Forelimb muscle (tissue), 1 donor: ENCODE measurements at regions not wholly inside any gene's neighbourhood (a gene's known extent, or its start where the extent isn't known, plus 50 kb on each side); places are given as distances from the start of the nearest gene placed in this dataset.

Experiments used
- DNase-seq: peaks from one replicate; pipeline ENCODE4 v3.0.0-alpha.2; 2013; ENCODE audit warnings: low read depth

DNA sequence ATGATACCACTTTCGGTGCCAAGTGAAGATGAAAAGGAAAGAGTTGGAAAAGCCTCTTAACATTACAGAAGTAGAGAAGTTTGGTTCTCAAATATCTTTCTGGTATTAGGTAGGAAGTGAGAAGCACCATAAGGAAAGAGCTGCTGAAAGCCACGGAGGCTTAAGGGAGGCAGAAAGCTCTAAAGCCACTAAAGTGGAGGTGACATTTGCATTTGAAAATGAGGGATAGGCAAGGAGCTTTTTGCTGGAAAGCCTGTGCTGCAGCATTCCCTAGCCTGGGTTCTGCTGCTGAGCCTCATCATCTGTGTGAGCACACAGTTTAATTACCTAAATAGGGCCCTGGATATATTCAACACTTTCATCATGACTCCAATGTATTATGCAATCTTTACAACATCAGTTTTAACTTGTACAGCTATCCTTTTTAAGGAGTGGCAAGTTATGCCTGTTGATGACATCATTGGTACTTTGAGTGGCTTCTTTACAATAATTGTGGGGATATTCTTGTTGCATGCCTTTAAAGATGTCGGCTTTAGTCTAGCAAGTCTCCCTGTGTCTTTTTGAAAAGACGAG, 315.4 kb downstream of the RBM26 start:
- no peak for DNase-seq

DNA sequence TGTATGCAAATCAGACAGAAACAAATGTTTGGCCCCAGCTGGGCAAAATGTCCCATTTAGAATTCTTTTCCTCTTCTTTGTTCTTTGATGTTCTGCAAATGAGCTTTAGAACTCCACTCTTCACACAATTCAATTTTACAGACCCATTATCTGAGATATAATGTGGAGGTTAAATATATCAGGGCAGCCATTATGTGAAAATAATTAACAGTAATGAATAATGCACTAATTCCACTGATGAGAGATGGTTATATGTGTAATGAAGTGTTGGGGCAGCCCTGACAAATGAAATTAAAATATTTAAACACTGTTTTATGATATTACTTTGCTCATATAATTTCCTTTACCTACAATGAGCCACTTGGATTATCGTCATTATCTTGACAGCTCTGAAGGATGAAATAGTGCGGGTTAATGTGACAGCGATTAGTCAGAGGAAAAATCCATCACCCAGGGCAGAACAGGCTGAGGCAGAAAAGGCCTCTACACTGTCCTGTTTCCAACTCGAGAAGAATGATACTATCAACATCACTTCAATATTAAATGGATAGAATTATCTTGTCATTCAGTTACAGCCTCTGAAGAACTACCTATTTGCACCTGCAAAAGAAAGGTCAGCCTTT, 321.1 kb downstream of the RBM26 start:
- no peak for DNase-seq

DNA sequence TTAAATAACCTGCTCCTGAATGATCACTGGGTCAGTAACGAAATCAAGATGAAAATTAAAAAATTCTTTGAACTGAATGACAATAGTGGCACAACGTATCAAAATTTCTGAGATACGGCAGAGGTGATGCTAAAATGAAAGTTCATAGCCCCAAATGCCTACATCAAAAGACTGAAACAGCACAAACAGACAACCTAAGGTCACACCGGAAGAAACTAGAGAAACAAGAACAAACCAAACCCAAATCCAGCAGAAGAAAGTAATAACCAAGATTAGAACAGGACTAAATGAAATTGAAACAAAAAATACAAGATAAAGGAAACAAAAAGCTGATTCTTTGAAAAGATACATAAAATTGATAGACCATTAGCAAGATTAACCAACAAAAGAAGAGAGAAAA, 324.1 kb downstream of the RBM26 start:
- no peak for DNase-seq

DNA sequence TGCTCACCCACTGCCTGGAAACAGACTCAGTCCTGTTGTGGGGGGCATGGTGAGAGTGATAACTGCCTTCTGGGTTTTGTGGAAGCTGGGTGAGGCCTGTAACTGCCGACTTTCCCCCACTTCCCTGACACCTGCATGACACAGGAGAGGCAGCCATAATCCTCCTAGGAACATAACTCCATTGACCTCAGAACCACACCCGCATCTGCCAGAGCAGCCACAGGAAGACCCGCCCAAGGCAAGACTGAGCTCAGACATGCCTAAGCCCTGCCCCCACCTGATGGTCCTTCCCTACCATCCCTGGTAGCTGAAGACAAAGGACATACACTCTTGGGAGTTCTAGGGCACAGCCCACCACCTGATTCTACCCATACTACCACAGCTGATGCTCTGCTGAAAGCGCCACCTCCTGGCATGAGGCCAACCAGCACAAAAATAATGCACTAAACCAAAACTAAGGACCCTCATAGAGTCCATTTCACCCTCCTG, 326.7 kb downstream of the RBM26 start:
- no peak for DNase-seq

DNA sequence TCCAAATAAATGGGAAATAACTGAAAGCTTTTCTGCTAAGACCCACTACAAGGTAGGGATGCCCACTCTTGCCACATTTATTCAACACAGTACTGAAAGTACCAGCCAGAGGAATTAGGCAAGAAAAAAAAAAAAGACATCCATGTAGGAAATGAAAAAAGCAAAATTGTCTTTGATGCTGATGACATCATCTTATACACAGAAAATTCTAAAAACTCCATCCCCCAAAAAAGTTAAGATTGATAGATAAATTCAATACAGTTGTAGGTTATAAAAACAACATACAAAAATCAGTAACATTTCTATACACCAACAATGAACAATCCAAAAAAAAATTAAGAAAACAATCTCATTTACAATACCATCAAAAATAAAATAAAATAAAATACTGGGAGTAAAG, 330.4 kb downstream of the RBM26 start:
- DNase-seq: no peak

DNA sequence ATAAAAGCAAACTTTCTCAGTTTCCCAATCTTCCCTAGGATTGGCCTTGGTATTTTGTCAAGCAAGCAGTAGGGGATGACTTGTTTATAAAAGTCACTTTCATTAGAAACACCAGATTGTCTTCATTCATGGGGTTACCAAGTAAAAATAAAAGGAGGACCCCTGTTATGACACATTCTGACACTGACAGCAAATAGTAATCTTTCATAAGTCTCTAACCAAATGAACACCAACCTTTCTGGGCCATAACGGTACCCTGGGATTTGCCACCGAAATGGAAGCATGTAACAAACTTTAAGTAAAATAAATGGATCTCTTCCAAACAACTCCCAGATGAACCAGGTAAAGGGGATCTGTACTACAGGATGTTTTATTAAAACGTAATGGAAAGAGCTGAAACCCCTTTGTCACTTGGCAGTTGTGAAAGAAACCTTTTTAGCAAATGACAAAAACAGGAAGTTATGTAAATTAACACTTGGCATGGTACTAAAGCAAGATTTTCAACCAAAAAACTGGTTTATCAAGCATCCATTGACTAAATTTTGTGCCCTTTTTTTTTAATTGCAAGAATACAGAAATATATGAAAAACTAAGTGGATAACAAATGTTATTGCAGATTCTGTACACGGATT, 335.6 kb downstream of the RBM26 start:
- DNase-seq: no peak

DNA sequence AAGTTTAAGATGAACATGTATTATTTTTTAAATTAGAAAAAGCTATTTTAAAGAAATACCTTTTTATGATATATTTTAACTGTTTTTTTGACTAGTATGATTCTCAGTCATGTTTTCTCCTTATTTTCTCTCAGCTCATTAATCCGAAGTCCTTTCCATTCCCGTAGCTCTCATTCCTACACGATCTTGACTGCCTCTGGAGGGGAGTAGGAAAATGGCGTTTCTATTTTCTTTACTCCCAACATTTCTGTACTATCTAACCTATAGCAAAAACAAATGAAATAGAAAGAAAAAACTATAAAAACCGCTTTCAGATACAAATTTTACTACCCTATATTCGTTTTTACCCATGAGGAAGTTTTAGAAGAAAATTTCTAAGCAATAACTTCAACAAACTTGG, 343.8 kb downstream of the RBM26 start:
- DNase-seq: no peak

DNA sequence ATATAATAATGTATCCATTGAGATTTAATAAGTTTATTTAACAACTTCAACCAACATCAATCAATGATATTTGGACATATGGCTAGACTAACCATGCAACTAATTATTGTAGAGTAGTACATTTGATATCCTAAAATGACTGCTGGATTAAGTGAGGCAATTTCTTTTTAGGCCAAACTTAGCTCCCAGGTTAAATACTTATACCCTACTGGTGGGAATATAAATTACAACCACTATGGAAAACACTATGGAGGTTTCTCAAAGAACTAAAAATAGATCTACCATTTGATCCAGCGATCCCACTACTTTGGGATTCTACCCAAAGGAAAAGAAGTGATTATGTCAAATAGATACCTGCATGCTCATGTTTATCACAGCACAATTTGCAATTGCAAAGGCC, 345.8 kb downstream of the RBM26 start:
- DNase-seq: no peak

DNA sequence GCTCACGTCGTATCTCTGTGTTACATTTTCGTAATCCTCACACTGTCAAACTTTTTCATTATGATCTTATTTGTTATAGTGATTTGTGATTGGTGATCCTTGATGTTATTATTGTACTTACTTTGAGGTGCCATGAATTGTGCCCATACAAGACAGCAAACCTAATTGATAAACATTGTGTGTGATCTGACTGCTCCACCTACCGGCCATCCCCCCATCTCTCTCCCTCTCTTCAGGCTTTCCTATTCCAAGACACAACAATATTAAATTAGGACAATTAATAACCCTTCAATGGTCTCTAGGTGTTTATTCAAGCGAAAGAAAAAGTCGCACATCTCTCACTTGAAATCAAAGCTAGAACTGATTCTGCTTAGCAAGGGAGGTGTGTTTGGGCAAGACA, 349.3 kb downstream of the RBM26 start:
- DNase-seq: no peak

DNA sequence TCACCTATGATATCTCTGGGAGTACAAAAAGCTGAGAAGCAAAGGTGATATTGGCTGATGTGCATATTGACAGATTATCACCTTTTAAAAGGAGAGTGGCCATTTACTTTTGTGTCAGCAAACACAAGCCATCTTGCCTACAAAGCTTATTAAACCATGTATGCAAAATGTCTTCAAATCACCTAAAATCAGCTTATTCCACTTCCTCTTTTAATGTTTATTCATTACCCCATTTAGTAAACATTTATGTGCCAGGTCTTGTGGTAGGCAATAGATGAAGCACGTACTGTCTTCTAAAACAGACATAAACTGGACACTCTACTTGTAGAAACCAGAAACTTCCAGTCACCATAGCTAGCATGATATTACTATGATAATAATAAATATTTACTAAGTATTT, 354.6 kb downstream of the RBM26 start:
- no peak for DNase-seq

DNA sequence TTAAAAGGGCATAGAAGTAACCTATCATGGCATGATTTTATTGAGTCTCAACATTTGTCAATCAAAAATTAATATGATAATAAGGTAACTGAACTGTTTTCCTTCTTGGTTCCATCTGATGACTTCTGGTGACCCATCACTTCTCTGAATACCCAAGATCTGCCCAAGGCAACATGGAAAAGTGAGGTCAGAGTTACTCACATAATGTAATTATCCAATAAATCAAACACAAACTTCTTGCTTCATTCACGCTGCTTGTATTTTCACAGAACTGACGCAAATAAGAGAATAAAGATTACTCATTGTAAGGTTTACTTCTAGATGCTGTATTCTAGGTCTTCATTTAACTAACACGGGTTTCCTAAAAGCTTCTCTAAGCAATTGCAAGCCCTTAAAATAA, 361.6 kb downstream of the RBM26 start:
- no peak for DNase-seq

DNA sequence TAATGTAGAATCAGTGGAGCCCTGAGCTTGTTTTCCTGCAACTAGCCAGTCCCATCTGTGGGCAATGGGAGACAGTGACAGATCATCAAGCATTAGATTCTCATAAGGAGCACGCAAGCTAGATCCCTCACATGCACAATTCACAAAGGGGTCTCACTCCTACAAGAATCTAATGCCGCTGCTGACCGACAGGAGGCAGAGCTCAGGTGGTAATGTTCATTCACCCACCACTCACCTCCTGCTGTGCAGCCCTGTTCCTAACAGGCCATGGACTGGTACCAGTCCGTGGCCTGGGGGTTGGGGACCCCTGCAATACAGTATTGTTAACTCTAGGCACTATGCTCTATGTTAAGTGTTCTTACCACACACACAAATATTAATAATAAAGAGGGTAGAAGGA, 362.8 kb downstream of the RBM26 start:
- DNase-seq: no peak

DNA sequence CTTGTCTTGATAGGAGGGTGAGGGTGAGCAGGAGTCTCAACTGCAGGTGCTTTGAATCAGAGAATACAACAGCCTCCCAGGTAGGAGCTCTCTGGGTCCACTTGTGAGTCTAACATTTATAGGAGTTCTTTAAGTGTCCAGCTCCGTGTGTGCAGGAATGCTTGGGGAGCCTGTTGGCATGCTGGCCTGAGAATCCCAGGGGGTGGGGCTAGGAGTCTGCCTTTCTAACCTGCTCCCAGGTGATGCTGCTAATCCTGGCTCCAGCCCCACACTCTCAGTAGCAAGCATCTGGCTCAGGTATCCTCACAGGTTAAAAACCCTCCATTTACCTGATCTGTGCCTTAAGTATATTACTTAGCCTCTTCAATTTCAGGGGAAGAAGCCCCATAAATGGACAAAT, 368.9 kb downstream of the RBM26 start:
- no peak for DNase-seq

DNA sequence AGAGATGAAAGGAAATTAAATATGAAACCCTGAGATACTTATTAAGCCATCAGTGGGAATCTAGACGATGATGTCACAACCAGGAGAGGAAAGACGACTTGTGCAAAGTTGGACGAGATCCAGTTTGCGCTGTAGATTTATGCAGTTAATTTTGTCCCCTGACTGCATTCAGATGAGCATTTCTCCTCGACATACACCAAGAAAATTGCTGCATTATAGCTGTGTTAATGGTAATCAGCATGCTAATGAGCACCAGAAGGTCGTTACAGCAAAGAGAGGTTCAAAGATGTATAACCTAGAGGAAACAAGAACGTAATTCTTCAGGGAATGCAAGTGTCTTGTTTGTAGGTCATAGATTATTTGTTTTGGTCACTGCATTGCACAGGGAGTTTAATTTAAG, 371.7 kb downstream of the RBM26 start:
- DNase-seq: no peak

DNA sequence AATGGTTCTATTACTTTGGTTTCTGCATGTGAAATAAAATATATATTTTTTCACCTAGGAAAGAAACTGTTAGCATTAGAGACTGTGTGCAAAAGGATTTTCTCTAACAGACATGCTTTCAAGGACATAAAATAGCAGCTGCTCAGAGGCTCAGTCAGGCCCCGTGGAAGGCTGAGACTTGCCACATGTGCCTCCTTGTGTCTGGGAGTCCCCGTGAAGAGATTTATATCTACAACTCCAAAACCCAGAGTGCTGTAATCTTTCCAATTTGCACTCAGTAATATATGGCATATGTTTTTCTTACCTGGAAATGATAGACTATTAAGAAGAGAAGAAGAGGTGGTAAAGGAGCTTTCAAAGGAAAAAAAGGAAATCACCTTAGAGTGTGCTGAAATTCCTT, 371.6 kb upstream of the OBI1 start:
- no peak for DNase-seq

DNA sequence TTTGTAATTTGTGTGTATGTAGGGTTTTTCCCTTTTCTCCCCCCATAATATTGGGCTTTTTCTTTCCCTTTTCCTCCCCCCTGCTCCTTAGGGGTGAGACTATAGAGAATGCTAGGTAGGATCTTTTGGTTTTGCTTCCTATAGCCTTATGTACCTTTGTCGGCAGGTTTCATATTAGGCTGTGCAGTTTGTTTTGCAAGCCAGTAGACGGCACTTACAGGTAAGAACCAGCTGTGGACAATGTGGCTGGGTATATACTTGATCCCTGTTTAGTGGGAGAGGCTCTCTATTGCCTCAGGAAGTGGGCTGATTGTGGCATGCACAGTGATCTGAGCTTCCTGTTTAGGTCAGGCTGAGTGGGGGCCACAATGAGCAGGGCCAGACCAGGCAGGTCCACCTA, 359.2 kb upstream of the OBI1 start:
- no peak for DNase-seq

DNA sequence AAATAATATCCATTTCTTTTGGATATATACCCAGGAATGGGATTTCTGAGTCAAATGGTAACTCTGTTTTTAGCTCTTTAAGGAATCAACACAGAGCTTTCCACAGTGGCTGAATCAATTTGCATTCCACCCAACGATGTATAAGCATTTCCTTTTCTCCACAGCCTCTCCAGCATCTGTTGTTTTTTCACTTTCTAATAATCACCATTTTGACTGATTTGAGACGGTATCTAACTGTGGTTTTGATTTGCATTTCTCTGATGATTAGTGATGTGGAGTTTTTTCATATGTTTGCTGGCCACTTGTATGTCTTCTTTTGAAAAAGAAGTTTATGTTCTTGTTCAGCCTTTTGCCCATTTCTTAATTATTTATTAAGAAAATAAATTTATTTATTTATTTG, 352.2 kb upstream of the OBI1 start:
- no peak for DNase-seq

DNA sequence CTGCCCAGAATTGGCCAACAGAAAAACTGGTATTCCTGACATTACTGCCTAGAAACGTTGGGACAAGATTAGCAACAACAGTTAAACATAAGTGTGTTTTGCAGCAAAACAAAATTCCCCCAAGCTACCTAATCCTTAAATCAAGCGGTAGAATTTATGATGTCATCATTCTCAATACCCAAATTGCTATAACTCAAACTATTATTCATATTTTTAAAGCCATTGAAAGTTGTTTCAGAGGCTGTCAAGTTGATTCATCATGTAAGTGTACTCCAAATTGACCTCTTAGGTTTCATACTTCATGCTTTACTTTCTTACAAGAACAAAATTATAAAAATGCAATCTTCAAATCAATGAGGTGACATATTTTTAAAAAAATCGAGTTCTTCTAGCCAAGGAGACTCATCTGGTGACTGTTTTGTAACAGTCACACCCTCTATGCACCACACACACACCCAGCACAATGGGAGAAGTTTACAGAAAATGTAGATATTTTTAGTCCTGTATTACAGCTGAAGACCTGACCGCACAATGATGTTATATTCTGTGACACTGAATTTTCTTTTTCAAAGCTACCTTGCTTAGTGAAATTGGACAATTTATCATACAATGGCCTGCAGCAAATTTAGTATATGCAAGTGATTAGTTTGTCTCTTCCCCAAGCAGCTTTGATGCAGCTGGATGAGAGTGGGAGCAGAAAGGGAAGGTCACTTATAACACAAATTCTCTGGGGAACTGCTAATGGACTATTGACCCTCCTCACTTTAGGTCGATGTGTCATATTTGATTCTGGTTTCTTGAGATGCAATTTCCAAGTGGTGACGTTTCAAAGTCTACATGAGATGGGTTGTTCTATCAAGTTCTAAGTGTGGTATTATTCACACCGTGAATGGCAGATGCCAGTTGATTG, 345.3 kb upstream of the OBI1 start:
- DNase-seq: no peak

DNA sequence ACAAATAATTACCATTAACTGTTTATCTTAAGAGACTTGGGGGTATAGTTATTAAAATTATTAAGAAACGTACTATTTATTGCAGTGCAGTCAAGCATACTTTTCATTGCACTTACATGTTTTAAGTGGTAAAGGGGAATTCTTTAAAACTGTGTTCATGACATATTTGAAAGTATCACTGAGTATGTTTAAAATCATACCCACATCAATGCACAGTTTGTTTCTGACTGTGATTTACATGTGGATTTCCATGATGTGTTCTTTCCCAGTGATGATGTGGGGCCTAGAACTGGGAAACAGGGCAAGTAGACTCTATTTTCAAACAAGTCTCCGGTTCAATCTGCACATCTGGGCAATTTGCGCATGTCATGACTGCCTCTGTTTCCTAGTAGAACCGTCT, 340.5 kb upstream of the OBI1 start:
- DNase-seq: no peak

DNA sequence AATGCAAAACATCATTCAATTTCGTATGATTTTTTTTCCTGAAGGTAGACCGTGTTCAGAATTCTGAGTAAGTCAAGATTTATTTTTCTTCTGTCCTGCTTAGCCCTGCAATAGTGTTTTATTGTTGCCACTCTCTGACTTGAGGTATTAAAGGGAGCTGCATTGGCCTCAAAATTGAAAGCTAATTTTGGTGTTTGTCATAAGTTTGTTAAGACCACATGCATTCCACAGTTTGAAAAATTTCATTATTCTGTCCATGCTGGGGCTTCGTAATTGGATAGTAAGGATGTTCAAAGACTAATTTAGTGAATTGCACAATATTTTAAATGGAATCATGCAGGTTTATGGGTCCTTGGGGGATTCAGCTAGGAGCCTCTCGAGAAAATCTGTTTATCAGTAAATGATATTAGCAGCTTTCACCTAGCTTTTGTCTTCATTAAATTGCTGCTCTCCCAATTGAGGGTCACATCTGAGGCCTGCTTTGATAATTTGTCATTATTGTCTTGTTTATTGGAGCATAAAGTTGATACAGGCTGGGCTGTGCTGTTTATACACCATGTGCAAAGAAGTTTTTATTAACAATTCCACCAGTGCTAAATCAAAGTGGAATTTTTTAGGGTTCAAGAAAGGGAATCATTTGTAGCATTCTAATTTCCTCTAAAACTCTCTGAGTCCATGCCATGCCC, 339.8 kb upstream of the OBI1 start:
- no peak for DNase-seq

DNA sequence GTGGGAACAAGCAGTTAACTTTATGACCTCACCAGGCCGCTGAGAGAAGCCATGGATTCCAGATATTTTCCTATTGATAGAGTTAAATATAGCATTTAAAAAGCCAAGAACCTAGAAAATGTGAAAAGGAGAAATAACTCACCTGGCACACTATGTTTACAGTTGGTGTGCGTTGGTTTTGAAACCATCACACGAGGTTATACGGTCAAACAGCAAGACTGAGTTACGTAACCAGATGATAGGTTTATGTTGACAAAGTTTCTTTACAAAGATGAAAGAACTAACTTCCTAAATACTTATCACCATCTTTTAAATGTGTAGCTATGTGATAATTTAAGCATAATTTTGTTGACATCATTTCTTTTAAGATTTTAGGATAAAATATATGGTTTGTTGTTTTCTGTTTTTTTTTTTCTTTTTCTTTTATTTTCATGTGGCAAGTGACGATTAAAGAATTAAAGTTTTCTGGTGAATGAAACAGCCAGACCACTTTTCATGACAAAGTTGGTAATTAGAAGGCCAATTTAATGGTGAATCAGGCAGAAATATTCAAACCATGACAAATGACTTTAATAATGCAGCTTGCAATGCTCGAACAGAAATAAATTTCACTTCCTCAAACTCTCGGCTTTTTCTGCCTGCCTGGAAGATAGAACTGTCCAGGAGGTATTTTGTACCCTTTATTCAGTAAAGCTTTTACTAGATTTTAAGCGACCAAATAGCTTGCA, 339.1 kb upstream of the OBI1 start:
- DNase-seq: no peak
